HG03139 (cell line): ENCODE measurements at regions not wholly inside any gene's neighbourhood (a gene's known extent, or its start where the extent isn't known, plus 50 kb on each side); places are given as distances from the start of the nearest gene placed in this dataset.
A peak's percentile ranks its signal among the peaks of the same experiment; 100 is the strongest.

Source experiments
- ATAC-seq: cut with Tn5 transposase; IDR thresholded peaks from one replicate; pipeline ENCODE4 v1.9.1; 2021; ENCODE audit not compliant: unreplicated experiment

DNA sequence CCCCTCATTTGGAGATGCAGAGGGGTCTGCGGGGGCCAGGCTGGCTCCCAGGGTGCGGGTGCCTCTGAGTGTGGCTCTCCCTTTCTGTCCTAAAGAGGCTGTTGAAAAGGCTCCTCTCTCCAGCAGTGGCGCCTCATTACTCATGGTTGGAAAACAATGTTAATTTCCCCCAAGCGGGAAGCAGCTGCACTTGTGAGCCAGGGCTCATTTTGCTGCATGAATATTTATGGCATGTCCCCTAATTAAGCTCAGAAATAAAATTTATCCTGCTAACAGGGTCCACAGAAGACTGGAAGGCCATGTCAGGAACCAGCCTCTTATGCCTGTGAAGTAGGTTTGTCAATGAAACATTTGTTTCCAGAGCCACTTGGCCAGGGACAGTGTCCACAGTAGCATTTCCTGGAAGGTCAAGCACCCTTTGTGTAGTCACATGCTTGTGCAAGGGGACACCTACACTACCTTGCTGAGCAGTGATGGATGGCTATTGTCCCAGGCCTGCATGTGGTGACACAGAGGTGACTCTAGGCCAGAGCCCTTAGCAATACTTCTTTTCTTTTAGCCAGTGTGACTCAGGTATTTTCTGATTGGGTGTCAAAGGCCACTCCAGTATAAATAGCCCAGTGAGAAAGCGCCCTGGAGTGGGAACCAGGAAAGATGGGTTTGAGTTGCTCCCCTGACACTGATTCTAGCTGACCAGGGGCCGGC lies 259.0 kb downstream of the FOXD2 start:
- no peak for ATAC-seq

DNA sequence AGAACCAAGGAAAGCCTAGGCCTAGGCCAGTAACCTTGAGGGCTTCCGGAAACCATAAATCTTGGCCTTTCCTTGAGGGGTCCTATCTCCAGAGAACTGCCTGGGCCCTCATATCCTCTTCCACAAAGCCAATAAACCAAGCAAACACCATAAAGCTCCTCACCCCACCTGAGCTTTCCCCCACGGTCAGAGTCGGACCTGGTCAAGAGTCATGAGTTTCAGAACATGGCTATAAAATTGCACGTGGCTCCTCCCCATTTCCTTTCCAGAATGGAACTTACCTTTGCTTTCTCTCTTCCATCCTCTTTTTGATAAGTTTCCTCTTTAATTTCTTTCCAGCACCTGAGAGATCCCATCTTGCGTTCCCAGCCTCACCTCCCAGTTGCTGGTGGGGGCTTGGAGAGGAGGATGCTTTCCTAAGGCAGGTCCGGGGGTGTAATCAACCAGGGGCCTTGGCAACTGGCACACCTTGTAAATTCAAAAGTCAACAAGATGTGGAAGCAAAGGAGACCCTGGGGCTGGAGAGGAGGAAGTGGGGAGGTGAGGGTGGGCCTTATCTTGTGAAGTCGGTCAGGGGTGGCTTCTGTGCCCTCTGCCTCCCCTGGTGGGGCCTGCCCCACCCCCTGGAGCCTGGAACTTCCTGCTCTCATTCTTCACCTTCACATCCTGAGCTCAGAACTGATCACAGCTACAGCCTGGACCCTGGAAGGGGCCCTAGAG lies 259.9 kb downstream of the FOXD2 start:
- ATAC-seq, result no peak

DNA sequence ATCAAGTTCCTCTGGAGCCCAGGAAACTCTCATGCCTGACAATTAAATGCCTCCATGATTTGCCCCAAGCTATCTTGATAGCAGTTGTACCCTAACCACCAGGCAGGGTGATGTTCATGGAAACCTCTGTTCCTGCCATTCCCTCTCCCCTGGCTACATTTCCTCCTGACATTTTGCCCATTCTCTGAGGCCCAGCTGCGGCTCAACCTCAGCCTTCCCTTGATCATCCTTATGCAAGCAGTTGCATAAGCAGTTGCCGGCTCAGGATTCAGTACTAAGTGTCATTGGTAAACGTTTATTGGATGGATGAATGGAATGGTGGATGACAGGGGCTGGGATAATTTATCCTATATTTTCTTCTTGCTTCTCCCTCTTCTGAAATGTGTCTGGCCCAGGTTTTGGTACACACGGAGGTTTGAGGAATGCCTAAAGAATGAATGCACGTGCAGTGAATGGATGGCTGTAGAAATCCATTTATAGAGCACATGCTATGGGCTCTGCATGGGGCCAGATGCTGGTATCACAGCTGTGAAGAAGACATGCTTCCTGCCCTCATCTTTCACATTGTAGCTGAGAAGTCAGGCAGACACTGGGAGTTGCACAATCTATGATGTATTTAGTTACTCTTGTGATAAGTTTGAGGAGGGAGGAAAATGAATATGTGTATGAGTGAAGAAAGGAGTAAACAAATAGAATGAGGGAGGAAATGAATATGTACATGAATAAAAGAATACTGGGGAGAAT lies 261.8 kb downstream of the FOXD2 start:
- ATAC-seq, result no peak

- no peak for ATAC-seq
Measured at GRCh38 chr1:47701283-47701682, 263.4 kb downstream of the FOXD2 start.

- ATAC-seq, result no peak
Measured at GRCh38 chr1:47701741-47702515, 264.1 kb downstream of the FOXD2 start.

GRCh38 chr1:47703156-47703825 lies 265.4 kb downstream of the FOXD2 start:
- no peak for ATAC-seq

- no peak for ATAC-seq
Measured at GRCh38 chr1:47703981-47704596, 266.2 kb downstream of the FOXD2 start.

- ATAC-seq, result no peak
Measured at GRCh38 chr1:47705517-47706130, 267.8 kb downstream of the FOXD2 start.

- no peak for ATAC-seq
Measured at GRCh38 chr1:47707503-47707902, 269.7 kb downstream of the FOXD2 start.

DNA sequence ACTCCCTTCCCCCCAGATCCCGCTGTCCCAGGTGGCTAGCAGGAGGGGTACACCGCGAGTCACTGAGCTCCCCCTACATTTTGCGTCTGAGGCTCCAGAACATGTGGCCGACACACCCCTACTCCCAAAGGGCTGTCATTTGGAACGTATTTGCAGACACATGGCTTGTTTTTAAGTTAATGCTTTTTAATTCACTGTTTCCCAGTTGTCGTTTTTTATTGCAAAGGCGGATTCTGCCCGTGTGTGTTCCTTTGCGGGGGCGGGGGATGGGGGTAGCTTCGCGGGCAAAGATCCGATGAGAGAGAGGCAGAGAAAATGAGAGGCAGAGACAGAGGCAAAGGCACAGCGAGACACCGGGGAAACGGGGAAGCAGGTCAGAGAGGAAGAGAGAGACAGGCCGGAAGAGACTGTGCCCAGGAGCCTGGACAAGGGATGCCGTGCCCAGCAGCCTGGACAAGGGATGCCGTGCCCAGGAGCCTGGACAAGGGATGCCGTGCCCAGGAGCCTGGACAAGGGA lies 270.2 kb downstream of the FOXD2 start:
- ATAC-seq, result no peak

DNA sequence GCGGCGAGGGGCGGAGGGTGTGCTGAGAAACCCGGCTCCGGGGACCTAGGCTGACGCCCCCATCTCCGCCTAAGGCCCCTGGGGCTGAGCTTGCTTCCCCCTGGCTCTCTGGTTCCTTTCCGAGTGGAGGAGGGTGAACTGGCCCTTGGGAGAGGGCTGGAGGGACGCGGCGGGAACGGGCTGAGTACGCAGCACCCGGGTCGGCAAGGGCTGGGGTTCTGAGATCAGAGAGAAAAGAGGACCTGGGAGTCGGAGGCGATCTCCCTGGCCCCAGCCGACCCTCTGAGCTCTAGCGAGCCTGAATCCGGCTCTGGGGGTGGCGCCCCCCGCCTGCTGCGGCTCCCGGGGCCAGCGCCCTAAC lies 270.8 kb downstream of the FOXD2 start:
- no peak for ATAC-seq

DNA sequence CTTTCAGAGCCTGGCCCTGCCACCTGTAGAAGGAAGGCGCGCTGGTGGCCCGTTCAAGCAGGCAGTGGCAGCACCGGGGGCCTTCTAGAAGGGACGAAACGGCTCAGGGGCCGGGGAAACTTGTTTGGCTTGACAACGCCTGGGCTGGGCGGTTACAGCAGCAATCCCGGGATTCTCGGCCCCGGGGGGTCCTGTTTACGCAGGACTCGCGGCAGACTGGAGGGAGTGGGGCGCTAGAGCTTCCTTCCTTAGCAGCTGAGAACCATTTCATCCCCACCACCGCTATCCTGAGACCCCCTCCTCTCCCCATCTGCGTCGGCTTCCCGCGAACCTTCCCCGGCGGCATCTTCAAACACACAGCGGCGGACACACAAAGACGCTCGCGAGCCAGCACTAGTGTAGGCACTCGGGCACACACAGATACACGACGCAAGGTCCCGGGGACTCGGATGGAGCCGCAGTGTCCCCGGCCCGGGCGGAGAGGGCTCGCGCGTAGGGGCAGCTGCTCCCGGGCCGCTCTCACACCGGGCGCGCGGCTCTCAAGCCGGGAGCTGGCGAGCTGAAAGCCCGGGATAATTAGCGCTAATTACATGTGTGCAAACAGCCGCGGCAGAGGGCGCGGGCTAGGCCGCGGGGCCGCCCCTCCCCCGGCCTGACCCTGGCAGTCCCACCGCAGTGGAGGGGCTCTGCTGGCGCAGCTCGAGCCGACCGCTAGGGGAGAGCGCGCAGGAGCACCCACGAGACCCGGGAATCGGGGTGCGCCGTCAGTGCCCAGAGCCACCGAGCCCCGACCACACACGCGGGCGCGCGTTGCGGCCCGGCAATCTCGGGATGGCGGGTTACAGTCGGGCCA lies 271.4 kb downstream of the FOXD2 start:
- no peak for ATAC-seq

- ATAC-seq, result no peak
Measured at GRCh38 chr1:47709872-47710231, 272.0 kb downstream of the FOXD2 start.

- ATAC-seq, result peak; percentile 61
Measured at GRCh38 chr1:47710329-47711071, 272.7 kb downstream of the FOXD2 start.
